ENCODE measurements at regions not wholly inside any gene's neighbourhood (a gene's known extent, or its start where the extent isn't known, plus 50 kb on each side); places are given as distances from the start of the nearest gene placed in this dataset.

DNA sequence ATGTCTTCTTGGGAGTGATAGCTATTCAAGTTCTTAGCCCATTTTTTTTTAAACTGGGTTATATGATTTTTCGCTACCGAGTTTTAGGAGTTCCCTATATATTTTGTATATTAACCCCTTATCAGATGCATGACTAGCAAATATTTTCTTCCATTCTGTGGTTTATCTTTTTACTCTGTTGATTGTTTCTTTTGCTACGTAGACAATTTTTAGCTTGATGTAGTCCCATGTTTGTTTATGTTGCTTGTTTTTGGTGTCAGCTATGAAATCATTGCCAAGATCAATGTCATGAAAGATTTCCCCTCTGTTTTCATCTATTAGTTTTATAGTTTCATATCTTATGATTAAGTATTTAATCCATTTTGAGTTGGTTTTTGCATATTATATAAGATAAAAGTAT lies 480.5 kb downstream of the CDH11 start:
- TF ChIP-seq EZH2 (IDR thresholded peaks at IDR 0.05; ENCODE audit: borderline replicate concordance, insufficient read depth, low read length, poor library complexity, severe bottlenecking) (no peak), MXI1 (conservative IDR thresholded peaks at IDR 0.05; ENCODE audit: poor library complexity, severe bottlenecking) (no peak)
- TF ChIP-seq, protein P1, sequence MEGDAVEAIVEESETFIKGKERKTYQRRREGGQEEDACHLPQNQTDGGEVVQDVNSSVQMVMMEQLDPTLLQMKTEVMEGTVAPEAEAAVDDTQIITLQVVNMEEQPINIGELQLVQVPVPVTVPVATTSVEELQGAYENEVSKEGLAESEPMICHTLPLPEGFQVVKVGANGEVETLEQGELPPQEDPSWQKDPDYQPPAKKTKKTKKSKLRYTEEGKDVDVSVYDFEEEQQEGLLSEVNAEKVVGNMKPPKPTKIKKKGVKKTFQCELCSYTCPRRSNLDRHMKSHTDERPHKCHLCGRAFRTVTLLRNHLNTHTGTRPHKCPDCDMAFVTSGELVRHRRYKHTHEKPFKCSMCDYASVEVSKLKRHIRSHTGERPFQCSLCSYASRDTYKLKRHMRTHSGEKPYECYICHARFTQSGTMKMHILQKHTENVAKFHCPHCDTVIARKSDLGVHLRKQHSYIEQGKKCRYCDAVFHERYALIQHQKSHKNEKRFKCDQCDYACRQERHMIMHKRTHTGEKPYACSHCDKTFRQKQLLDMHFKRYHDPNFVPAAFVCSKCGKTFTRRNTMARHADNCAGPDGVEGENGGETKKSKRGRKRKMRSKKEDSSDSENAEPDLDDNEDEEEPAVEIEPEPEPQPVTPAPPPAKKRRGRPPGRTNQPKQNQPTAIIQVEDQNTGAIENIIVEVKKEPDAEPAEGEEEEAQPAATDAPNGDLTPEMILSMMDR (IDR thresholded peaks at IDR 0.05; ENCODE audit: poor library complexity, severe bottlenecking) = no peak
